GM12878 (cell line): ENCODE measurements at regions not wholly inside any gene's neighbourhood (a gene's known extent, or its start where the extent isn't known, plus 50 kb on each side); places are given as distances from the start of the nearest gene placed in this dataset.

ENCODE experiments used
- ATAC-seq: fragments of 200-7000 bp; cut with Tn5 transposase; 3 replicates; pipeline ENCODE4 v1.9.1; 2020; ENCODE audit warnings: mild to moderate bottlenecking, moderate library complexity
- BruUV-seq: library from RNA; stranded (reverse); fragments of 400-500 nt; replicated peaks from 2 replicates; lab custom pipeline; 2021; lab: Mats Ljungman, UMichigan
- CTCF ChIA-PET: fragments of 300-600 bp; sonication (Branson Sonifier 250); formaldehyde crosslinking; extraction: SDS; loops from one replicate; lab custom pipeline; 2021; ENCODE audit warnings: inconsistent platforms; lab: Yijun Ruan, JAX
- POLR2A ChIA-PET: fragments of 350-600 bp; formaldehyde crosslinking; extraction: SDS; loops from one replicate; lab custom pipeline; 2021; ENCODE audit warnings: inconsistent platforms; lab: Charles Lee
- RAD21 ChIA-PET: fragments of 300-600 bp; sonication (Branson Sonifier 250); formaldehyde crosslinking; loops from one replicate; lab custom pipeline; 2023; ENCODE audit warnings: antibody characterized with exemption; ENCODE audit not compliant: unreplicated experiment; lab: Charles Lee
- SMC1A ChIA-PET: fragments of 300-600 bp; sonication (Branson Sonifier 250); formaldehyde crosslinking; loops from one replicate; lab custom pipeline; 2023; ENCODE audit not compliant: unreplicated experiment, uncharacterized antibody; lab: Charles Lee
- DNase-seq: peaks from one replicate; pipeline ENCODE4 v3.0.0-alpha.2; 2011; ENCODE audit warnings: low read depth, low spot score
- FAIRE-seq: peaks from 3 replicates; lab custom pipeline; 2011; peaks lifted over from hg19 to GRCh38; lab: Jason Lieb, UNC
- H2AFZ ChIP-seq: 2 replicates; pipeline ENCODE4 v1.6.0; 2011; ENCODE audit warnings: low read depth, low read length, control low read depth; ENCODE audit not compliant: control insufficient read depth
- H3K27ac ChIP-seq: 2 replicates; pipeline ENCODE4 v1.5.1; 2011; ENCODE audit warnings: control low read depth; ENCODE audit not compliant: control insufficient read depth, insufficient read depth
- H3K27me3 ChIP-seq, 2 experiments: replicated peaks in 1 of 2; 2 replicates each; pipeline versions ENCODE4 v1.6.0 to v1.6.1; 2011; ENCODE audit warnings: low read length in 1 of 2; ENCODE audit not compliant: control insufficient read depth in 2 of 2, insufficient read depth in 2 of 2
- H3K36me3 ChIP-seq, 2 experiments: 2 replicates each; pipeline ENCODE4 v1.5.1; 2011; ENCODE audit warnings: low read length in 1 of 2; ENCODE audit not compliant: control insufficient read depth in 2 of 2, insufficient read depth in 2 of 2
- H3K4me1 ChIP-seq: 2 replicates; pipeline ENCODE4 v1.6.1; 2011; ENCODE audit warnings: mild to moderate bottlenecking, low read length, moderate library complexity, mixed read lengths; ENCODE audit not compliant: control insufficient read depth, insufficient read depth
- H3K4me2 ChIP-seq: 2 replicates; pipeline ENCODE4 v1.6.0; 2011; ENCODE audit warnings: control low read depth; ENCODE audit not compliant: control insufficient read depth, insufficient read depth
- H3K4me3 ChIP-seq: fragments of 200-600 bp; sonication (generic); 2 replicates; pipeline ENCODE4 v1.5.1; 2016
- H3K79me2 ChIP-seq: 2 replicates; pipeline ENCODE4 v1.6.0; 2011; ENCODE audit warnings: low read length; ENCODE audit not compliant: control insufficient read depth, insufficient read depth
- H3K9ac ChIP-seq: 2 replicates; pipeline ENCODE4 v1.8.0; 2011; ENCODE audit warnings: low read length, control low read depth, mixed read lengths; ENCODE audit not compliant: control insufficient read depth, insufficient read depth
- H3K9me3 ChIP-seq: replicated peaks from 3 replicates; pipeline ENCODE4 v1.5.1; 2011; ENCODE audit warnings: mild to moderate bottlenecking, low read length; ENCODE audit not compliant: control insufficient read depth, insufficient read depth
- H4K20me1 ChIP-seq: 2 replicates; pipeline ENCODE4 v1.6.0; 2011; ENCODE audit not compliant: control insufficient read depth, insufficient read depth
- ATF7 ChIP-seq: fragments of 450-650 bp; IDR thresholded peaks from 2 replicates; pipeline ENCODE4 v1.6.1; 2016; ENCODE audit warnings: low read depth, mild to moderate bottlenecking
- BMI1 ChIP-seq: fragments of 450-650 bp; IDR thresholded peaks from 2 replicates; pipeline ENCODE4 v1.6.1; 2016; ENCODE audit warnings: mild to moderate bottlenecking, moderate library complexity, borderline replicate concordance
- CEBPB ChIP-seq, 2 experiments: fragments of 150-350 bp in 1 of 2; IDR thresholded peaks; 2 replicates each; pipeline ENCODE4 v1.6.1; 2012 to 2014; ENCODE audit warnings: low read depth in 2 of 2, low read length in 2 of 2, borderline replicate concordance in 1 of 2, inconsistent platforms in 1 of 2
- CEBPZ ChIP-seq: fragments of 150-350 bp; IDR thresholded peaks from 2 replicates; pipeline ENCODE4 v1.6.1; 2016; ENCODE audit warnings: low read depth, low read length
- CHD2 ChIP-seq: IDR thresholded peaks from 2 replicates; pipeline ENCODE4 v1.6.1; 2011; ENCODE audit warnings: low read depth, low read length, improper control_type of control experiment, borderline replicate concordance
- CREM ChIP-seq: IDR thresholded peaks from 2 replicates; pipeline ENCODE4 v1.6.1; 2014; ENCODE audit warnings: antibody characterized with exemption, low read depth
- NFYB ChIP-seq: IDR thresholded peaks from 2 replicates; pipeline ENCODE4 v1.6.1; 2011; ENCODE audit warnings: low read depth, mild to moderate bottlenecking, low read length, improper control_type of control experiment, moderate library complexity; ENCODE audit not compliant: insufficient read depth
- PAX8 ChIP-seq: fragments of 450-650 bp; IDR thresholded peaks from 2 replicates; pipeline ENCODE4 v1.6.1; 2017; ENCODE audit warnings: mild to moderate bottlenecking, moderate library complexity
- PBX3 ChIP-seq: IDR thresholded peaks from 2 replicates; pipeline ENCODE4 v1.6.1; 2011; ENCODE audit warnings: mild to moderate bottlenecking, low read depth, low read length, moderate library complexity; ENCODE audit not compliant: insufficient replicate concordance
- PRDM15 ChIP-seq: fragments of 450-650 bp; formaldehyde crosslinking; IDR thresholded peaks from 2 replicates; pipeline ENCODE4 v1.4.0; 2020; ENCODE audit warnings: mild to moderate bottlenecking, moderate library complexity
- SMAD1 ChIP-seq: fragments of 450-650 bp; IDR thresholded peaks from 2 replicates; pipeline ENCODE4 v1.6.1; 2018; ENCODE audit warnings: mild to moderate bottlenecking, low read depth; ENCODE audit not compliant: partially characterized antibody
- SMAD5 ChIP-seq: IDR thresholded peaks from 2 replicates; pipeline ENCODE4 v1.6.1; 2016; ENCODE audit warnings: antibody characterized with exemption, low read depth
- SMARCA5 ChIP-seq: fragments of 450-650 bp; IDR thresholded peaks from 2 replicates; pipeline ENCODE4 v1.6.1; 2017; ENCODE audit warnings: mild to moderate bottlenecking
- SUZ12 ChIP-seq: fragments of 200-600 bp; sonication (generic); IDR thresholded peaks from one replicate; pipeline ENCODE4 v1.6.1; 2018; ENCODE audit warnings: antibody characterized with exemption, mild to moderate bottlenecking; ENCODE audit not compliant: unreplicated experiment
- TCF12 ChIP-seq: IDR thresholded peaks from 2 replicates; pipeline ENCODE4 v1.6.1; 2011; ENCODE audit warnings: low read depth, mild to moderate bottlenecking, low read length
- ZNF274 ChIP-seq: IDR thresholded peaks from one replicate; pipeline ENCODE4 v1.8.0; 2011; ENCODE audit not compliant: insufficient read length, insufficient read depth
- in situ Hi-C: fragments of 300-500 bp; cut with MboI; formaldehyde crosslinking; loops from 9 replicates; pipeline ENCODE4 v1.14.3; 2018; ENCODE audit warnings: mixed read lengths
- intact Hi-C: fragments of 100-400 bp; cut with micrococcal nuclease; formaldehyde crosslinking; loops from one replicate; pipeline ENCODE4 v1.14.2; 2022; ENCODE audit not compliant: unreplicated experiment

DNA sequence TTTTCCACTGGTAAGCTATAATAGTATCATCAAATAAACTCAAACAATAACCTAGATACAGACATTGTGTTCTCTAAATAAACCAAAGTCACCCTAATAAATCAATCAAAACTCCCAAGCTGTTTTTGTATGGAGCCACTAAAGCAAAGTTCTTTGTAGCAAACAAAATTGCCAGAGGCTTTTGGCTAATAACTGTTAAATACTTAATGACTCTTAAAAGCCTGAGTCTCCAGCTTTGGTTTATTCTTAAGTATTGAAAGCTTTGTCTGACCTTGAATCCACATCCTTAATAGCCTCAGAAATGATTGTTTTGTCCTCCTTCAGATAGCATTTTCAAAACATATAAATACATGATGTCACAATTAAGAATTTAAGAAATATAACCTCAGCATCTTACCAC lies 725.3 kb downstream of the SI start:
- ChIA-PET RAD21 (no interaction called here), CTCF (no interaction called here), POLR2A (no interaction called here), SMC1A (no interaction called here)
- Histone ChIP-seq H4K20me1 (no peaks in the 10 kb centered on the region), H3K4me1 (no peaks in the 10 kb centered on the region), H3K27me3 (no peaks in the 10 kb centered on the region), H3K27ac (no peak overlapping the region), H3K4me2 (no peak overlapping the region), H3K4me3 (no peak overlapping the region), H2AFZ (no peak overlapping the region), H3K9ac (no peak overlapping the region), H3K79me2 (no peaks in the 10 kb centered on the region), H3K36me3 (no peaks in the 10 kb centered on the region), H3K9me3 (no peaks in the 10 kb centered on the region)
- intact Hi-C loops (no loop called here), in situ Hi-C loops (no loop called here)
- ATAC-seq (no peak), DNase-seq (no peak), FAIRE-seq (no peak)
- BruUV-seq: no TSS peak
- no peak for TF ChIP-seq CEBPB (IDR thresholded peaks at IDR 0.05; ENCODE audit: borderline replicate concordance in 1 of 2, low read depth in 2 of 2, low read length in 2 of 2)
- TF ChIP-seq TCF12: no peak
- TF ChIP-seq CHD2: no peak
- no peak for TF ChIP-seq SUZ12
- TF ChIP-seq CREM: no peak
- no peak for TF ChIP-seq SMAD5
- TF ChIP-seq PAX8: no peak
- TF ChIP-seq SMARCA5: no peak
- no peak for TF ChIP-seq PBX3
- no peak for TF ChIP-seq CEBPZ
- TF ChIP-seq ZNF274: no peak
- TF ChIP-seq BMI1: no peak
- no peak for TF ChIP-seq SMAD1
- no peak for TF ChIP-seq NFYB
- TF ChIP-seq PRDM15 (CRISPR knock-in tag): no peak
- TF ChIP-seq ATF7: no peak
